Progenitor cell of endocrine pancreas (in vitro differentiated cells): ENCODE measurements at regions not wholly inside any gene's neighbourhood (a gene's known extent, or its start where the extent isn't known, plus 50 kb on each side); places are given as distances from the start of the nearest gene placed in this dataset.

Experiments
- DNase-seq: peaks from one replicate; pipeline ENCODE4 v3.0.0; 2021; ENCODE audit warnings: low spot score; ENCODE audit not compliant: unreplicated experiment
- H3K27ac Mint-ChIP-seq: 2 replicates; pipeline ENCODE4 v1.8.0; 2021; ENCODE audit warnings: mild to moderate bottlenecking, moderate library complexity, mixed read lengths
- H3K27me3 Mint-ChIP-seq: 2 replicates; pipeline ENCODE4 v1.8.0; 2021; ENCODE audit warnings: mixed read lengths
- H3K36me3 Mint-ChIP-seq: 2 replicates; pipeline ENCODE4 v1.8.0; 2022; ENCODE audit warnings: mixed read lengths; ENCODE audit not compliant: insufficient read depth
- H3K4me1 Mint-ChIP-seq: 2 replicates; pipeline ENCODE4 v1.8.0; 2021; ENCODE audit warnings: low read depth, mixed read lengths
- H3K4me3 Mint-ChIP-seq: 2 replicates; pipeline ENCODE4 v1.8.0; 2021; ENCODE audit warnings: low read depth, mild to moderate bottlenecking, moderate library complexity, mixed read lengths
- H3K9me3 Mint-ChIP-seq: 2 replicates; pipeline ENCODE4 v1.8.0; 2021; ENCODE audit warnings: low read depth, mixed read lengths
- TF ChIP-seq, protein P1 (sequence below): fragments of 200-600 bp; sonication (generic); IDR thresholded peaks from one replicate; pipeline ENCODE4 v1.5.0; 2021; ENCODE audit warnings: antibody characterized with exemption, mild to moderate bottlenecking; ENCODE audit not compliant: unreplicated experiment

DNA sequence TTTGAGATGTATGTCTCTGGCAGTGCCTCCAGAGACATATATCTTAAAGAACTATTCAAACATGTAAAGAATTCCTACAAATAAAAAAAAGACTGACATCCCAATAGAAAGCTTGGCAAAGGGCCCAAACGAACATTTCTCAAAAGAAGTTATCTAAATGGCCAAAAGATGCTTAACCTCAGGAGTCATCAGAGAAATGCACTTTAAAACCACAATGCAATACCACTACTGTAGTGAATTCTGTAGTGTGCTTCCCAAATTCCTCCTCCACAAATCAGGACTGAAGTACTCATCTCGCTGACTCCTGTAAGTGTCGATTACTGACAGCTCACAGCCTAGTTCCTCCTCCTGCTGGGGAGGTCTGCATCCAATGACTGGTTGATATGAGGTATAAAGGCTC, 129.0 kb upstream of the MAMLD1 start:
- Mint-ChIP-seq H3K4me3 (no peak overlapping the region), H3K27ac (no peak overlapping the region), H3K9me3 (peaks cover 17% of the 10 kb centered on the region), H3K27me3 (no peaks in the 10 kb centered on the region), H3K4me1 (no peaks in the 10 kb centered on the region), H3K36me3 (no peaks in the 10 kb centered on the region)
- TF ChIP-seq, protein P1, sequence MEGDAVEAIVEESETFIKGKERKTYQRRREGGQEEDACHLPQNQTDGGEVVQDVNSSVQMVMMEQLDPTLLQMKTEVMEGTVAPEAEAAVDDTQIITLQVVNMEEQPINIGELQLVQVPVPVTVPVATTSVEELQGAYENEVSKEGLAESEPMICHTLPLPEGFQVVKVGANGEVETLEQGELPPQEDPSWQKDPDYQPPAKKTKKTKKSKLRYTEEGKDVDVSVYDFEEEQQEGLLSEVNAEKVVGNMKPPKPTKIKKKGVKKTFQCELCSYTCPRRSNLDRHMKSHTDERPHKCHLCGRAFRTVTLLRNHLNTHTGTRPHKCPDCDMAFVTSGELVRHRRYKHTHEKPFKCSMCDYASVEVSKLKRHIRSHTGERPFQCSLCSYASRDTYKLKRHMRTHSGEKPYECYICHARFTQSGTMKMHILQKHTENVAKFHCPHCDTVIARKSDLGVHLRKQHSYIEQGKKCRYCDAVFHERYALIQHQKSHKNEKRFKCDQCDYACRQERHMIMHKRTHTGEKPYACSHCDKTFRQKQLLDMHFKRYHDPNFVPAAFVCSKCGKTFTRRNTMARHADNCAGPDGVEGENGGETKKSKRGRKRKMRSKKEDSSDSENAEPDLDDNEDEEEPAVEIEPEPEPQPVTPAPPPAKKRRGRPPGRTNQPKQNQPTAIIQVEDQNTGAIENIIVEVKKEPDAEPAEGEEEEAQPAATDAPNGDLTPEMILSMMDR = no peak
- DNase-seq = no peak

GRCh38 chrX:150236327-150236726, 126.8 kb upstream of the MAMLD1 start:
- DNase-seq = no peak
- TF ChIP-seq, protein P1 = no peak
- no peak overlapping the region for H3K4me3 Mint-ChIP-seq
- no peak overlapping the region for H3K27ac Mint-ChIP-seq
- H3K9me3 Mint-ChIP-seq = peaks cover 13% of the 10 kb centered on the region
- H3K4me1 Mint-ChIP-seq = peaks cover 4% of the 10 kb centered on the region
- no peaks in the 10 kb centered on the region for H3K27me3 Mint-ChIP-seq
- H3K36me3 Mint-ChIP-seq = no peaks in the 10 kb centered on the region

GRCh38 chrX:150238632-150239382, 124.3 kb upstream of the MAMLD1 start:
- no peak for DNase-seq
- Mint-ChIP-seq H3K4me3 (no peak overlapping the region), H3K36me3 (no peaks in the 10 kb centered on the region), H3K9me3 (peaks cover 15% of the 10 kb centered on the region), H3K4me1 (peaks cover 4% of the 10 kb centered on the region), H3K27me3 (no peaks in the 10 kb centered on the region), H3K27ac (no peak overlapping the region)
- TF ChIP-seq, protein P1 = no peak

DNA sequence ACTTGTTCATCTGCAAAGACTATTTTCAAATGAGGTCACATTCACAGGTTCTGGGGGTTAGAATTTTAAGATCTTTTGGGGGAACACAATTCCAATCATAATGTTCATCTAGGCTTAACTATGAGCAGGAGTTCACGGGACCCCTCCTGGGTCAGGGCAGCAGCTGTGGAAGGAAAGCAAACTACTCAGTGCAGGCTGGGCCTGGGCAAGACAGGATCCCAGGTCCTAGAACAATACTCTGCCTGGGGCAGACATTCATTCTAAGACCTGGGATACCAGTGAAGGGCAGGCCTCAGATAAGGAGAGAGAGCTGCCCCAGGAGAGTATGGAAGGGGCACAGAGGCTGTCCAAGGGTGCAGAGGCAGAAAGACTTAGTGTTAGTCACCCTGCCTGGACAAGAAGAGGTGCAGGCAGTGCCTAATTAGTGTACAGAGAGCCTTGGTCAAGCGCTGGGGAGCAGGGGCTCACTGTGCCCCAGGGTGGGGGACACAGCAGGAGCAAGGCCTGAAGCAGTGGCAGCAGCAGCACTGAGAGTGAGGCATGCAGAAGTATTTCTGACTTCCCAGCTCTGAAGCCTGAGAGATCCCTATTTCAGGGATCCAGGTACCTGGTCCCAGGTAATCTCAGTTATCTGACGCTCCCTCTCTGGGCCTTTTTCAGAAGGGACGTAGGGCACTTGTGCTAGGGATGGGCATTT, 123.0 kb upstream of the MAMLD1 start:
- no peaks in the 10 kb centered on the region for H3K27me3 Mint-ChIP-seq
- TF ChIP-seq, protein P1 = no peak
- no peak for DNase-seq
- H3K4me1 Mint-ChIP-seq = peaks cover 4% of the 10 kb centered on the region
- H3K27ac Mint-ChIP-seq = no peak overlapping the region
- H3K4me3 Mint-ChIP-seq = no peak overlapping the region
- no peaks in the 10 kb centered on the region for H3K36me3 Mint-ChIP-seq
- H3K9me3 Mint-ChIP-seq = peaks cover 16% of the 10 kb centered on the region

DNA sequence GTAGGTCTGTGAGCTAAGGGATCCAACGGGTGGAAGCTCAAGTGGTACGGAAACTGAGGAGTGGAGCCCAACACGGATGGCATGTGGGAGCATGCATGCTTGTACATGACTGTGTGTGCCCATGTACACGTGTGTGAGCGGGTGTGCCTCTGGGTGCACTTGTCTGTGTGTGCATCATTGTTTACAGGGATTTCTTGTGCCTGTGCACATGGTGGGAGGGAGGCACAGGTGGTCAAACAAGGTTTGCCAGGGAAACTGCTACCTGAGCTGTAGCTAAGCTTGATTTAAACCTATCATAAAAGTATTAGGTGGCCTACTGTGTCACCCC, 122.5 kb upstream of the MAMLD1 start:
- Mint-ChIP-seq H3K27ac (no peak overlapping the region), H3K27me3 (no peaks in the 10 kb centered on the region), H3K4me1 (peaks cover 4% of the 10 kb centered on the region), H3K9me3 (peaks cover 17% of the 10 kb centered on the region), H3K36me3 (no peaks in the 10 kb centered on the region), H3K4me3 (no peak overlapping the region)
- no peak for DNase-seq
- TF ChIP-seq, protein P1 = no peak
